AG10803 (cell line): ENCODE measurements at regions not wholly inside any gene's neighbourhood (a gene's known extent, or its start where the extent isn't known, plus 50 kb on each side); places are given as distances from the start of the nearest gene placed in this dataset.

Experiments used
- DNase-seq: peaks from one replicate; pipeline ENCODE4 v3.0.0; 2010; ENCODE audit warnings: low read depth
- H3K4me3 ChIP-seq: 2 replicates; pipeline ENCODE4 v1.5.1; 2011; ENCODE audit warnings: mild to moderate bottlenecking, low read length, control low read depth
- CTCF ChIP-seq: conservative IDR thresholded peaks from 2 replicates; pipeline ENCODE4 v1.5.1; 2011; ENCODE audit warnings: mild to moderate bottlenecking, low read length, control low read depth, inconsistent platforms

GRCh38 chrX:115894087-115894486, 276.5 kb upstream of the AGTR2 start:
- no peak for TF ChIP-seq CTCF
- DNase-seq, result no peak
- no peak overlapping the region for H3K4me3 ChIP-seq

GRCh38 chrX:115895678-115896329, 274.7 kb upstream of the AGTR2 start:
- no peak overlapping the region for H3K4me3 ChIP-seq
- no peak for TF ChIP-seq CTCF
- no peak for DNase-seq

GRCh38 chrX:115896362-115896761, 274.2 kb upstream of the AGTR2 start:
- H3K4me3 ChIP-seq, result no peak overlapping the region
- DNase-seq, result no peak
- TF ChIP-seq CTCF, result no peak

- no peak overlapping the region for H3K4me3 ChIP-seq
- no peak for DNase-seq
- TF ChIP-seq CTCF, result no peak
These were observed 272.6 kb upstream of the AGTR2 start for GRCh38 chrX:115897956-115898355.

GRCh38 chrX:115898382-115899001, 272.1 kb upstream of the AGTR2 start:
- TF ChIP-seq CTCF, result no peak
- H3K4me3 ChIP-seq, result no peak overlapping the region
- DNase-seq, result no peak

GRCh38 chrX:115900425-115900824, 270.1 kb upstream of the AGTR2 start:
- no peak overlapping the region for H3K4me3 ChIP-seq
- no peak for DNase-seq
- TF ChIP-seq CTCF, result no peak

GRCh38 chrX:115901241-115901640, 269.3 kb upstream of the AGTR2 start:
- DNase-seq, result no peak
- no peak for TF ChIP-seq CTCF
- no peak overlapping the region for H3K4me3 ChIP-seq
